PC-3 (cell line): ENCODE measurements at regions not wholly inside any gene's neighbourhood (a gene's known extent, or its start where the extent isn't known, plus 50 kb on each side); places are given as distances from the start of the nearest gene placed in this dataset.

ENCODE experiments used
- ATAC-seq: fragments of 200-7000 bp; cut with Tn5 transposase; 2 replicates; pipeline ENCODE4 v1.9.1; 2020; ENCODE audit warnings: mild to moderate bottlenecking, moderate library complexity
- BruUV-seq: library from RNA; stranded (reverse); fragments of 400-500 nt; replicated peaks from 2 replicates; lab custom pipeline; 2021; lab: Mats Ljungman, UMichigan
- CTCF ChIA-PET: fragments of 300-600 bp; sonication (Branson Sonifier 250); formaldehyde crosslinking; loops from one replicate; lab custom pipeline; 2022; ENCODE audit warnings: antibody characterized with exemption; lab: Charles Lee
- POLR2A ChIA-PET: fragments of 300-600 bp; sonication (Branson Sonifier 250); formaldehyde crosslinking; loops from one replicate; lab custom pipeline; 2022; ENCODE audit warnings: antibody characterized with exemption; ENCODE audit not compliant: unreplicated experiment; lab: Charles Lee
- DNase-seq: peaks from one replicate; pipeline ENCODE4 v3.0.0-alpha.2; 2015
- H2AFZ ChIP-seq: fragments of 300-600 bp; sonication (generic); 2 replicates; pipeline ENCODE4 v1.6.0; 2016; ENCODE audit warnings: antibody characterized with exemption, low read length
- H3F3A ChIP-seq: fragments of 300-600 bp; sonication (generic); one replicate; pipeline ENCODE4 v1.6.0; 2017; ENCODE audit warnings: antibody characterized with exemption, low read length, control low read depth, mild to moderate bottlenecking; ENCODE audit not compliant: unreplicated experiment
- H3K27ac ChIP-seq: fragments of 300-600 bp; sonication (generic); 2 replicates; pipeline ENCODE4 v1.5.1; 2016; ENCODE audit warnings: mild to moderate bottlenecking, low read length
- H3K27me3 ChIP-seq: fragments of 300-600 bp; sonication (generic); 2 replicates; pipeline ENCODE4 v1.6.1; 2016; ENCODE audit warnings: low read length, mixed read lengths
- H3K36me3 ChIP-seq: fragments of 300-600 bp; sonication (generic); 2 replicates; pipeline ENCODE4 v1.6.1; 2016; ENCODE audit warnings: low read depth, mixed run types, low read length, mixed read lengths
- H3K4me1 ChIP-seq: fragments of 300-600 bp; sonication (generic); 2 replicates; pipeline ENCODE4 v1.5.1; 2016; ENCODE audit warnings: low read length; ENCODE audit not compliant: insufficient read depth
- H3K4me2 ChIP-seq: fragments of 300-600 bp; sonication (generic); 2 replicates; pipeline ENCODE4 v1.6.0; 2016; ENCODE audit warnings: low read length
- H3K4me3 ChIP-seq: fragments of 300-600 bp; sonication (generic); 2 replicates; pipeline ENCODE4 v1.5.1; 2016; ENCODE audit warnings: mild to moderate bottlenecking, low read length, mixed read lengths
- H3K79me2 ChIP-seq: fragments of 300-600 bp; sonication (generic); 2 replicates; pipeline ENCODE4 v1.6.1; 2017; ENCODE audit warnings: low read length, mixed read lengths
- H3K9ac ChIP-seq: fragments of 300-600 bp; sonication (generic); 2 replicates; pipeline ENCODE4 v1.6.0; 2016; ENCODE audit warnings: mild to moderate bottlenecking, low read length
- H3K9me2 ChIP-seq: fragments of 300-600 bp; sonication (generic); replicated peaks from 2 replicates; pipeline ENCODE4 v1.6.1; 2016; ENCODE audit warnings: mixed run types, low read length, mixed read lengths
- H3K9me3 ChIP-seq: fragments of 300-600 bp; sonication (generic); 2 replicates; pipeline ENCODE4 v1.6.1; 2016; ENCODE audit warnings: low read length, mixed read lengths
- H4K20me1 ChIP-seq: fragments of 300-600 bp; sonication (generic); 2 replicates; pipeline ENCODE4 v1.6.1; 2016; ENCODE audit warnings: low read length, mixed read lengths
- CTCF ChIP-seq: fragments of 300-600 bp; sonication (generic); conservative IDR thresholded peaks from 2 replicates; pipeline ENCODE4 v1.5.1; 2017; ENCODE audit warnings: antibody characterized with exemption, low read depth, mild to moderate bottlenecking, low read length
- EZH2 ChIP-seq: fragments of 300-600 bp; sonication (generic); IDR thresholded peaks from one replicate; pipeline ENCODE4 v1.6.1; 2017; ENCODE audit warnings: antibody characterized with exemption, mild to moderate bottlenecking, low read length; ENCODE audit not compliant: unreplicated experiment
- EZH2phosphoT487 ChIP-seq: fragments of 300-600 bp; sonication (generic); IDR thresholded peaks from 2 replicates; pipeline ENCODE4 v1.6.1; 2018; ENCODE audit warnings: mild to moderate bottlenecking, antibody characterized with exemption, low read length, borderline replicate concordance
- intact Hi-C: fragments of 100-400 bp; cut with micrococcal nuclease; formaldehyde crosslinking; loops from 2 replicates; pipeline ENCODE4 v1.9.0; 2023

- TF ChIP-seq EZH2phosphoT487: no peak
- no peak for TF ChIP-seq EZH2
- TF ChIP-seq CTCF: no peak
- no peaks in the 10 kb centered on the region for H3K79me2 ChIP-seq
- H3F3A ChIP-seq: no peaks in the 10 kb centered on the region
- no peaks in the 10 kb centered on the region for H3K27me3 ChIP-seq
- no peaks in the 10 kb centered on the region for H3K36me3 ChIP-seq
- DNase-seq (no peak), ATAC-seq (no peak)
- no peak overlapping the region for H2AFZ ChIP-seq
- no peak overlapping the region for H3K4me2 ChIP-seq
- no TSS peak for BruUV-seq
- H4K20me1 ChIP-seq: no peaks in the 10 kb centered on the region
- no peaks in the 10 kb centered on the region for H3K9me3 ChIP-seq
- ChIA-PET CTCF (no interaction called here), POLR2A (no interaction called here)
- H3K9me2 ChIP-seq: no peaks in the 10 kb centered on the region
- intact Hi-C loops: no loop called here
- H3K4me1 ChIP-seq: no peaks in the 10 kb centered on the region
- no peak overlapping the region for H3K27ac ChIP-seq
- H3K4me3 ChIP-seq: no peak overlapping the region
- no peak overlapping the region for H3K9ac ChIP-seq
Measured at GRCh38 chr3:148190441-148190990, 507.2 kb upstream of the AGTR1 start.

- BruUV-seq: no TSS peak
- Histone ChIP-seq H2AFZ (no peak overlapping the region), H3F3A (no peaks in the 10 kb centered on the region), H3K27me3 (no peaks in the 10 kb centered on the region), H3K4me1 (no peaks in the 10 kb centered on the region), H3K9me2 (no peaks in the 10 kb centered on the region), H3K4me2 (no peak overlapping the region), H3K9me3 (no peaks in the 10 kb centered on the region), H3K79me2 (no peaks in the 10 kb centered on the region), H3K4me3 (no peak overlapping the region), H4K20me1 (no peaks in the 10 kb centered on the region), H3K27ac (no peak overlapping the region), H3K9ac (no peak overlapping the region), H3K36me3 (no peaks in the 10 kb centered on the region)
- ATAC-seq (no peak), DNase-seq (no peak)
- POLR2A ChIA-PET: no interaction called here
- CTCF ChIA-PET: no interaction called here
- intact Hi-C loops: no loop called here
- TF ChIP-seq CTCF (no peak), EZH2 (no peak), EZH2phosphoT487 (no peak)
Measured at GRCh38 chr3:148191966-148192365, 505.7 kb upstream of the AGTR1 start.

GRCh38 chr3:148197061-148197460 lies 500.6 kb upstream of the AGTR1 start:
- Histone ChIP-seq H3K4me1 (no peaks in the 10 kb centered on the region), H3K4me3 (no peak overlapping the region), H3K27me3 (no peaks in the 10 kb centered on the region), H3F3A (no peaks in the 10 kb centered on the region), H3K79me2 (no peaks in the 10 kb centered on the region), H3K36me3 (no peaks in the 10 kb centered on the region), H4K20me1 (no peaks in the 10 kb centered on the region), H2AFZ (no peak overlapping the region), H3K9me3 (no peaks in the 10 kb centered on the region), H3K9me2 (no peaks in the 10 kb centered on the region), H3K9ac (no peak overlapping the region), H3K27ac (no peak overlapping the region), H3K4me2 (no peak overlapping the region)
- ChIA-PET POLR2A (no interaction called here), CTCF (no interaction called here)
- DNase-seq (no peak), ATAC-seq (no peak)
- intact Hi-C loops: no loop called here
- no TSS peak for BruUV-seq
- no peak for TF ChIP-seq CTCF
- TF ChIP-seq EZH2: no peak
- no peak for TF ChIP-seq EZH2phosphoT487
